ENCODE measurements at regions not wholly inside any gene's neighbourhood (a gene's known extent, or its start where the extent isn't known, plus 50 kb on each side); places are given as distances from the start of the nearest gene placed in this dataset.

GRCh38 chr13:44302233-44302632 lies 71.4 kb upstream of the SERP2 start:
- no peaks in the 10 kb centered on the region for H3K27me3 ChIP-seq (replicated peaks; ENCODE audit: control insufficient read depth, insufficient read depth, low read length)
- no peak for DNase-seq (ENCODE audit: extremely low read depth, insufficient read length)
- no peaks in the 10 kb centered on the region for H3K36me3 ChIP-seq (ENCODE audit: control insufficient read depth, insufficient read depth, low read length)
- H3K4me3 ChIP-seq (replicated peaks; ENCODE audit: low read depth, low read length), result no peak overlapping the region
- TF ChIP-seq CTCF (IDR thresholded peaks at IDR 0.05; ENCODE audit: insufficient read depth, low read length, poor library complexity, severe bottlenecking), result no peak

GRCh38 chr13:44302940-44303575 lies 70.6 kb upstream of the SERP2 start:
- no peak for DNase-seq (ENCODE audit: extremely low read depth, insufficient read length)
- TF ChIP-seq CTCF (IDR thresholded peaks at IDR 0.05; ENCODE audit: insufficient read depth, low read length, poor library complexity, severe bottlenecking), result no peak
- Histone ChIP-seq H3K4me3 (replicated peaks; ENCODE audit: low read depth, low read length) (no peak overlapping the region), H3K36me3 (ENCODE audit: control insufficient read depth, insufficient read depth, low read length) (no peaks in the 10 kb centered on the region), H3K27me3 (replicated peaks; ENCODE audit: control insufficient read depth, insufficient read depth, low read length) (no peaks in the 10 kb centered on the region)

DNA sequence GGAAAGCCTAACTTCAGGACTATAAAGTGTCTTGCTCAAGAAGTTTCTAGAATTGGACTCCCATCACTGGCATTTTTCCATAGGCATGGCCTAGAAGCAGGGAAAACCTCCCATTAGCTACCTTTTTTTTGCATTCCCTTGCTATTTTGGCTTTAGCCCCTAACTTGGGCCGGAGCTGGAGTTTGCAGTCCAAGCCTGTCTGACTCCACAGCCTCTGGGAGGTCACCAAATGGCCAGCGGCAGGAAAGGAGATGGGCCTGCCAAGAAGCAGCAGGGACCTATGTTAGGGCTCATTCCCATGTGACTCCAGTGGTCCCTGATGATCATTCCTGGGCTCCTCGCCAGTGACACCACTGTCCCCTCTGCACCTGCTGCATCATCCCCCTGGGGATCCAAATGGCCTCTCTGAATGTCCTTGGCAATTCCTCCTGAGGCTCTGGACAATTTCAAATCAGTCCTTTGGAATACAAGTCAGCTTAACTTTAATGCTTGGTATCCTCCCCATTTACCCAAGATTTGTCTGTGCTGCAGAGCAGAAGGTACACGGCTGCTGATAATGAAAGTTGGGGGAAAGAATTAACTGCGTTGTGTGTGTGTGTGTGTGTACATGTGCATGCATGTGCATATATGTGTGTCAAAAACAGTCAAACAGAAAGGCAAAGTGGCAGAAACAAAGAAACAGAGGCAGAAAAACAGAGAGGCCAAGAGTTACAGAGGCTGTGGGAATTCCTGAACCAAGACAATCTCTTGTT lies 69.8 kb upstream of the SERP2 start:
- Histone ChIP-seq H3K27me3 (replicated peaks; ENCODE audit: control insufficient read depth, insufficient read depth, low read length) (no peaks in the 10 kb centered on the region), H3K4me3 (replicated peaks; ENCODE audit: low read depth, low read length) (no peak overlapping the region), H3K36me3 (ENCODE audit: control insufficient read depth, insufficient read depth, low read length) (no peaks in the 10 kb centered on the region)
- TF ChIP-seq CTCF (IDR thresholded peaks at IDR 0.05; ENCODE audit: insufficient read depth, low read length, poor library complexity, severe bottlenecking), result no peak
- peak; percentile 11 for DNase-seq (ENCODE audit: extremely low read depth, insufficient read length)

- Histone ChIP-seq H3K36me3 (ENCODE audit: control insufficient read depth, insufficient read depth, low read length) (no peaks in the 10 kb centered on the region), H3K27me3 (replicated peaks; ENCODE audit: control insufficient read depth, insufficient read depth, low read length) (no peaks in the 10 kb centered on the region), H3K4me3 (replicated peaks; ENCODE audit: low read depth, low read length) (no peak overlapping the region)
- no peak for TF ChIP-seq CTCF (IDR thresholded peaks at IDR 0.05; ENCODE audit: insufficient read depth, low read length, poor library complexity, severe bottlenecking)
- DNase-seq (ENCODE audit: extremely low read depth, insufficient read length), result no peak
Measured at GRCh38 chr13:44304433-44304725, 69.2 kb upstream of the SERP2 start.

DNA sequence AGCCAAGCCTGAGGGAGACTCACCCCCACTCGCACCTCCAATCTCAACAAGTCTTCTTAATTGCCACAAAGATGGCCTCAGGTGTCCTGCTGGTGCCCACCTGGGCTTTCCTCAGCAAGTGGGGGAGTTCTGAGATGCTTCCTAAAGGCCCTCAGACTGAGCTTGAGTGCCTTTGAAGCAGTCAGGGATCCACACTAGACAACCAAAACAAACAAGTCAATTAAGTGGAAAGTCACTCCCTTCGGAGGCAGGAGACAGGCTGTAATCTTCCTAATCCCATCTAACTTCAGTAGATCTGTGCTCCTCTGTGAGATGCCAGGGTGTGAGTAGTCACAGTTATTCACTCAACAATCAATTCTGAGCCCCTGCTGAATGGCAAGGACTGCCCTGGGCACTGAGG lies 68.3 kb upstream of the SERP2 start:
- no peak overlapping the region for H3K4me3 ChIP-seq (replicated peaks; ENCODE audit: low read depth, low read length)
- no peak for TF ChIP-seq CTCF (IDR thresholded peaks at IDR 0.05; ENCODE audit: insufficient read depth, low read length, poor library complexity, severe bottlenecking)
- no peaks in the 10 kb centered on the region for H3K27me3 ChIP-seq (replicated peaks; ENCODE audit: control insufficient read depth, insufficient read depth, low read length)
- H3K36me3 ChIP-seq (ENCODE audit: control insufficient read depth, insufficient read depth, low read length), result no peaks in the 10 kb centered on the region
- DNase-seq (ENCODE audit: extremely low read depth, insufficient read length), result no peak

Measured in GM06990 (cell line).